ENCODE measurements at regions not wholly inside any gene's neighbourhood (a gene's known extent, or its start where the extent isn't known, plus 50 kb on each side); places are given as distances from the start of the nearest gene placed in this dataset.

DNA sequence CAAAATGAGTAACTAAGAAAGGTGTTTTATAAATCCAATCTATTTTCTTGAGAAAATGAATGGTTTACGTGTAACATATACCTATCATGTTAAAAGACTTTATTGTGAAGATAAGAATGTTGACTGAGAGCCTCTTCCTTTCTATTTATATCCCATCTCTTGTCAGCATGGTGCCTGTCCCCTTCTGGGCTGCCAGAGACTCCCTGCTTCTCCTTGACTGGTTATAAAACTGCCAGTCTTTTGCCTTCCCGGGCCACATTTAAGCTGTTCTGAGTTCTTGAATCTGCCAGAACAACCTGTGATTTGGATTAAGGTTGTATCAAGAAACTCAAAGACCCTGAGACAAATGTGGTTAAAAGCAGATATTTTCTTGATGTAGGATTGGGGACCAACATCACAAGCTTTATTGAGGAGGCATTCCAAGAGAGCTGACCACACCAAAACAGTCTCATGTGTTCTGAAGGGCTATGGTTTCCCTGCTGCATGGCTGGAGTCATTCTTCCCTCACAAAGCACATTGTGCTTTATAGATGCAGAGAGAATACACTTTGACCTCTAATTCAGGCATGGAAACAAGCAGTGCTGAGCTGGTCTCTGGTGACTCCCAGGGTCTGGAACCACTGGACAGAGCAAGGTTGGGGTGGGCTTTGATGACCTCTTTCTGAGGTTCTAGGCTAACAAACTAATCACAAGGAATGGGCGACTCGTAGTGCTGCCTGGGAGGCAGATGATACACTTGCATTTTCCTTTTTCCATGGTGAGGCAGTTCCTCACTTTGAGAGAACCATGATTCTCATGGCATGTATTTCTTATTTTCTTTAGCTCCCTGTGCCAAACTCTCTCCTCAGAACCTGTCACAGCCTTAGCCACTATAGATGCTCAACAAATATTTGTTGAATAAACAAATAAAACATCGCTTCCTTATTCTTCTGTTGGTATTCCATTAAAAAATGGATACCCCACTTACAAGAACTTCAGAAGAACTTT lies 205.0 kb upstream of the PREP start:
- H3K9me3 ChIP-seq: no peaks in the 10 kb centered on the region
- H3K4me3 ChIP-seq (ENCODE audit: low read depth in 1 of 2, low read length in 1 of 2): no peak overlapping the region
- TF ChIP-seq, protein P1, sequence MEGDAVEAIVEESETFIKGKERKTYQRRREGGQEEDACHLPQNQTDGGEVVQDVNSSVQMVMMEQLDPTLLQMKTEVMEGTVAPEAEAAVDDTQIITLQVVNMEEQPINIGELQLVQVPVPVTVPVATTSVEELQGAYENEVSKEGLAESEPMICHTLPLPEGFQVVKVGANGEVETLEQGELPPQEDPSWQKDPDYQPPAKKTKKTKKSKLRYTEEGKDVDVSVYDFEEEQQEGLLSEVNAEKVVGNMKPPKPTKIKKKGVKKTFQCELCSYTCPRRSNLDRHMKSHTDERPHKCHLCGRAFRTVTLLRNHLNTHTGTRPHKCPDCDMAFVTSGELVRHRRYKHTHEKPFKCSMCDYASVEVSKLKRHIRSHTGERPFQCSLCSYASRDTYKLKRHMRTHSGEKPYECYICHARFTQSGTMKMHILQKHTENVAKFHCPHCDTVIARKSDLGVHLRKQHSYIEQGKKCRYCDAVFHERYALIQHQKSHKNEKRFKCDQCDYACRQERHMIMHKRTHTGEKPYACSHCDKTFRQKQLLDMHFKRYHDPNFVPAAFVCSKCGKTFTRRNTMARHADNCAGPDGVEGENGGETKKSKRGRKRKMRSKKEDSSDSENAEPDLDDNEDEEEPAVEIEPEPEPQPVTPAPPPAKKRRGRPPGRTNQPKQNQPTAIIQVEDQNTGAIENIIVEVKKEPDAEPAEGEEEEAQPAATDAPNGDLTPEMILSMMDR (IDR thresholded peaks at IDR 0.05): no peak
- no peaks in the 10 kb centered on the region for H3K4me1 ChIP-seq (ENCODE audit: control insufficient read depth in 1 of 2, insufficient read depth in 1 of 2, low read depth in 1 of 2, low read length in 1 of 2)
- H3K27ac ChIP-seq: no peak overlapping the region
- H3K36me3 ChIP-seq: no peaks in the 10 kb centered on the region
- peaks cover 16% of the 10 kb centered on the region for H3K27me3 ChIP-seq

DNA sequence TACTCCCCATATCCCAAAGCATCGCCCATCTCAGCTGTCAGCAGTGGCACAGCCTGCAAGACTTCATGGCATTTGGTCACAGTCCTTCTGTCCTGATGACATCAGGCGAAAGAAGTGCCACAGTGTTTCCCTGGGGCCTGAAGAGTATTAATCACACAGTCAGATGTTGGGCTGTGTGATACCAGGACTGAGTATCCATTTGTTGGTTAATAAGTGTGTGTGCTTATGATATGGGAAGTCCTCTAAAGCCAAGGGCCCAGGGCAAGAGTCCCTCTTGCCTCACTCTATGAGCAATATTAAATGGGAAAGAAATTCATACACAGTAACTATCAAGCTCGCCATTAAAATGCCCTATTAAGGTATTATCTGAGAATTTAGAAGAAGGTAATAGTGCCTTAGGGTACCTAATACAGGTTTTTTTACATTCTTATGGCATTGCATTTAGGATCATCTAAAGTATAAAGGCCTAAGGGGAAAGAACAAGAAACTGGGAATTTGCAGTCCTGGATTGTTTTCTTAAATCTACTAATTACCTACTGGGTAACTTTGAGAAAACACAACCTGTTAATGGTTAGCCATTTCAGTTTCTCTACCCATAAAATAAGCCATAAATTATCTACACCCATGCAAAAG lies 204.1 kb upstream of the PREP start:
- TF ChIP-seq, protein P1 (IDR thresholded peaks at IDR 0.05): no peak
- H3K4me1 ChIP-seq (ENCODE audit: control insufficient read depth in 1 of 2, insufficient read depth in 1 of 2, low read depth in 1 of 2, low read length in 1 of 2): no peaks in the 10 kb centered on the region
- H3K27ac ChIP-seq: no peak overlapping the region
- H3K36me3 ChIP-seq: no peaks in the 10 kb centered on the region
- H3K9me3 ChIP-seq: no peaks in the 10 kb centered on the region
- no peak overlapping the region for H3K4me3 ChIP-seq (ENCODE audit: low read depth in 1 of 2, low read length in 1 of 2)
- peaks cover 10% of the 10 kb centered on the region for H3K27me3 ChIP-seq

DNA sequence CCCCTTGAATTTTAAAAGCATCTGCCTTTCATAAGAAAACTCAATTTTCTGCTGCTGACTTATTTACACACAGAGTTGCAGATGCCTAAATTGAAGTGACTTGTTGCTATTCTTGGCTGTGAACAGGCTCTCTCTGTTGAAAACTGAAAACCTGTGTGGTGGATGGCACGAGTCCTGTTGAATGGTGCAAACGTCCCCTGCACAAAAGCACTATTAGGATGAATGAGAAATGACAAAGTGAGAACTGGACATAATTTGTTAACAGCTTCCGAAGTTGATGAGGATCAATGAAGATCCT lies 201.7 kb upstream of the PREP start:
- H3K27me3 ChIP-seq: peaks cover 4% of the 10 kb centered on the region
- no peaks in the 10 kb centered on the region for H3K9me3 ChIP-seq
- no peak overlapping the region for H3K27ac ChIP-seq
- H3K36me3 ChIP-seq: no peaks in the 10 kb centered on the region
- TF ChIP-seq, protein P1 (IDR thresholded peaks at IDR 0.05): no peak
- H3K4me1 ChIP-seq (ENCODE audit: control insufficient read depth in 1 of 2, insufficient read depth in 1 of 2, low read depth in 1 of 2, low read length in 1 of 2): no peaks in the 10 kb centered on the region
- H3K4me3 ChIP-seq (ENCODE audit: low read depth in 1 of 2, low read length in 1 of 2): no peak overlapping the region

DNA sequence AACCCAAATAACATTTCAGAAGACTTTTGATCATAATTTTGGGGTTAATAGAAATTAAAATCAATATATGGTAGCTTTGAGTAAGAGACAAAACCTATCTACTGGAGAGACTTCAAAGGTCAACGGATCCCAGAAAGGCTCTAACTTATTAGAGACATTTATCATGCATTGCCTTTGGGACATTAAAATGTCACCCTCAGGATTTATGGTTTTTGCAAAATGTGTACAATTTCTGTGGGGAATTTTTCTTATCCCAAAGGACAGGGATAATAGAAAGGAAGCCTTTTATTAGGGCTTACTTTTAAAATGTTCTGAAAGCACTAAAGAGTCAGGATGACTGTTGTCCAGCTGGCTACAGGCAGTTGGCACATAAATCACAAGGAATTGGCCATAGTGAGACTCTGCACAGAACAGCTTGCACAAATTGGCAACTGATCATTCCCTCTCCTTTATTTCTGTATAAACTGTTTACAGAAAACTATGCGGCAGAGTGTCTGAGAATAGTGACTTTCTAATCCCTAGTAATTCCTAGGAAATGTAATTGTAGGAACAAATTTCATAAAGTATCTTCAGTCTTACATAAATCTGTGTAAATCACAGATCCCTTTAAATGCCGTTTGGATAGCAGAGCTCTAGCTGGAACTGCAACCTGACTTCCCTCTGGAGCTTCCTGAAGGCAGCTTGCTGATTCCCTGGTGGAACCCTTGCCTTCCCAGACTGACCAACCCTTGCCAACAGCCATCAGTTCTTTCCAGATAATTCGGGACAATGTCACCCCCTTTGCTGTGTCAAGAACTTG lies 201.1 kb upstream of the PREP start:
- no peak overlapping the region for H3K27ac ChIP-seq
- TF ChIP-seq, protein P1 (IDR thresholded peaks at IDR 0.05): no peak
- no peaks in the 10 kb centered on the region for H3K36me3 ChIP-seq
- H3K4me3 ChIP-seq (ENCODE audit: low read depth in 1 of 2, low read length in 1 of 2): no peak overlapping the region
- no peaks in the 10 kb centered on the region for H3K27me3 ChIP-seq
- H3K9me3 ChIP-seq: no peaks in the 10 kb centered on the region
- H3K4me1 ChIP-seq (ENCODE audit: control insufficient read depth in 1 of 2, insufficient read depth in 1 of 2, low read depth in 1 of 2, low read length in 1 of 2): no peaks in the 10 kb centered on the region

DNA sequence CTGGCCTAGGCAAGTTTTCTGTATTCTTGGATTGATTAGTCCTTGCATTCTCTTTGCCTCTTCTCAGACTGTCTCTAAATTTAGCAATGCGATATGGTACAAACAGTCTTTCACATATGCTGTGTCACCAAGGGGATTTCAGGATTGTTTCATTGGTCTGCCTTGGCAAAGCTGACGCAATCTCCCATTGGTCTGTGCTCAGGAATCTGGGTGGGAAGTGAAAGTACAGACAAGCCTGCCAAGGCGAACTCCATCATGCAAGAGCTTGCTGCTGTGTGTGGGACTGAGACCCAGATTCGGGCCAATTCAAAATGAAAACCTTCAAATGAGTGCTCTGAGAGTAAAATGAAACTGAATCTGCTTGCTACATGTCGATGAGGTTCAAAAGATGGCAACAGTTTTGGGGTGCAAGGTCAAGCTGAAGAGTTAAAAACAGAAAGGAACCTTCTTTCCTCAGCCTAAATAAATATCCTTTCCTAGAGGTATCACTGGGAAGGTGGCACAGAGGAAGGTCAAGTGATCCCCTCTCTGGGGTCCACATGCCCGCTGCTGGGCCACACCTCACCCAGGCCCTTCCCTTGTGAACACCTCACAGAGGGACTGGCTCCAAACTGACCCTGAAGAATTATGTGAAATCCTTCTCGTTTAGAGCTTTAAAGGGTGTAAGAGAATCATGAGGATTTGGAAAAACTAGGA lies 198.8 kb upstream of the PREP start:
- Histone ChIP-seq H3K4me3 (ENCODE audit: low read depth in 1 of 2, low read length in 1 of 2) (no peak overlapping the region), H3K27ac (no peak overlapping the region)

More for the DNA sequence above, 198.8 kb upstream of the PREP start:
- TF ChIP-seq, protein P1 (IDR thresholded peaks at IDR 0.05): no peak
- Histone ChIP-seq H3K4me1 (ENCODE audit: control insufficient read depth in 1 of 2, insufficient read depth in 1 of 2, low read depth in 1 of 2, low read length in 1 of 2) (no peaks in the 10 kb centered on the region), H3K27me3 (no peaks in the 10 kb centered on the region), H3K36me3 (no peaks in the 10 kb centered on the region), H3K9me3 (no peaks in the 10 kb centered on the region)
